IMR-90 (cell line): ENCODE measurements at regions not wholly inside any gene's neighbourhood (a gene's known extent, or its start where the extent isn't known, plus 50 kb on each side); places are given as distances from the start of the nearest gene placed in this dataset.

ENCODE experiments used
- CTCF ChIP-seq: conservative IDR thresholded peaks from 2 replicates; pipeline ENCODE4 v1.5.1; 2012; ENCODE audit warnings: mild to moderate bottlenecking, low read depth, low read length, improper control_type of control experiment
- RCOR1 ChIP-seq: IDR thresholded peaks from 2 replicates; pipeline ENCODE4 v1.6.1; 2012; ENCODE audit warnings: mild to moderate bottlenecking, low read length, improper control_type of control experiment; ENCODE audit not compliant: insufficient replicate concordance
- USF2 ChIP-seq: fragments of 150-350 bp; IDR thresholded peaks from 2 replicates; pipeline ENCODE4 v1.6.1; 2017; ENCODE audit warnings: mild to moderate bottlenecking, antibody characterized with exemption, low read length, low read depth

GRCh38 chr1:169043823-169044222 lies 62.7 kb upstream of the ATP1B1 start:
- TF ChIP-seq CTCF (no peak), USF2 (no peak), RCOR1 (no peak)
